OCI-LY7 (cell line): ENCODE measurements at regions not wholly inside any gene's neighbourhood (a gene's known extent, or its start where the extent isn't known, plus 50 kb on each side); places are given as distances from the start of the nearest gene placed in this dataset.

Source experiments
- BruUV-seq: library from RNA; stranded (reverse); fragments of 400-500 nt; replicated peaks from 2 replicates; lab custom pipeline; 2021; lab: Mats Ljungman, UMichigan
- CTCF ChIA-PET: fragments of 300-600 bp; sonication (Branson Sonifier 250); formaldehyde crosslinking; loops from one replicate; lab custom pipeline; 2022; ENCODE audit warnings: antibody characterized with exemption; ENCODE audit not compliant: unreplicated experiment; lab: Charles Lee
- POLR2A ChIA-PET: fragments of 300-600 bp; sonication (Branson Sonifier 250); formaldehyde crosslinking; loops from one replicate; lab custom pipeline; 2022; ENCODE audit warnings: antibody characterized with exemption; lab: Charles Lee
- DNase-seq: peaks from one replicate; pipeline ENCODE4 v3.0.0-alpha.2; 2015; ENCODE audit warnings: low spot score
- H2AFZ ChIP-seq: fragments of 200-600 bp; sonication (generic), shearing (Covaris generic); 2 replicates; pipeline ENCODE4 v1.6.1; 2014; ENCODE audit warnings: mild to moderate bottlenecking, antibody characterized with exemption, low read length, moderate library complexity
- H3K27ac ChIP-seq: fragments of 200-600 bp; sonication (generic); 2 replicates; pipeline ENCODE4 v1.5.1; 2014; ENCODE audit warnings: mixed run types, low read depth, mild to moderate bottlenecking, moderate library complexity, low read length, inconsistent platforms; ENCODE audit not compliant: poor library complexity, severe bottlenecking
- H3K36me3 ChIP-seq: fragments of 200-600 bp; sonication (generic); 2 replicates; pipeline ENCODE4 v1.6.1; 2014; ENCODE audit warnings: mild to moderate bottlenecking, antibody characterized with exemption, low read length, moderate library complexity, mixed read lengths; ENCODE audit not compliant: insufficient read depth
- H3K4me1 ChIP-seq: fragments of 200-600 bp; sonication (generic); 2 replicates; pipeline ENCODE4 v1.5.1; 2014; ENCODE audit warnings: mild to moderate bottlenecking, low read length; ENCODE audit not compliant: insufficient read depth, poor library complexity, severe bottlenecking
- H3K4me2 ChIP-seq: fragments of 200-600 bp; sonication (generic); 2 replicates; pipeline ENCODE4 v1.6.1; 2014; ENCODE audit warnings: mild to moderate bottlenecking, low read length
- H3K4me3 ChIP-seq: fragments of 200-600 bp; sonication (generic); 2 replicates; pipeline ENCODE4 v1.5.1; 2014; ENCODE audit warnings: mild to moderate bottlenecking, low read depth, low read length; ENCODE audit not compliant: poor library complexity, severe bottlenecking
- H3K79me2 ChIP-seq: fragments of 200-600 bp; sonication (generic); 2 replicates; pipeline ENCODE4 v1.6.1; 2016; ENCODE audit warnings: low read depth, mild to moderate bottlenecking, low read length, moderate library complexity, mixed read lengths; ENCODE audit not compliant: insufficient read depth
- H3K9me2 ChIP-seq: fragments of 200-600 bp; sonication (generic); 2 replicates; pipeline ENCODE4 v1.6.1; 2016; ENCODE audit warnings: mild to moderate bottlenecking, low read length, mixed read lengths; ENCODE audit not compliant: insufficient read depth
- H3K9me3 ChIP-seq: fragments of 200-600 bp; sonication (generic); 2 replicates; pipeline ENCODE4 v1.6.1; 2014; ENCODE audit warnings: mild to moderate bottlenecking, mixed run types, low read length, mixed read lengths
- H4K20me1 ChIP-seq: fragments of 200-600 bp; sonication (generic); 2 replicates; pipeline ENCODE4 v1.6.1; 2014; ENCODE audit warnings: mild to moderate bottlenecking, antibody characterized with exemption, low read length, moderate library complexity, mixed read lengths; ENCODE audit not compliant: insufficient read depth
- CTCF ChIP-seq: fragments of 200-600 bp; sonication (generic); conservative IDR thresholded peaks from 2 replicates; pipeline ENCODE4 v1.5.1; 2014; ENCODE audit warnings: mild to moderate bottlenecking, antibody characterized with exemption, low read length, moderate library complexity, mixed read lengths
- EZH2phosphoT487 ChIP-seq: fragments of 200-600 bp; sonication (generic); IDR thresholded peaks from 2 replicates; pipeline ENCODE4 v1.6.1; 2018; ENCODE audit warnings: low read depth, borderline replicate concordance, mild to moderate bottlenecking, mixed run types, antibody characterized with exemption, low read length, moderate library complexity, mixed read lengths
- intact Hi-C: fragments of 100-400 bp; cut with micrococcal nuclease; formaldehyde crosslinking; loops from one replicate; pipeline ENCODE4 v1.10.0; 2022; ENCODE audit not compliant: unreplicated experiment

GRCh38 chr15:35197754-35198153, 112.7 kb upstream of the NANOGP8 start:
- intact Hi-C loops = no loop called here
- CTCF ChIA-PET = interaction anchor here (0.6 kb wide), 1 partner anchor 1159 kb away, joined by 3 read pairs; the partner anchor contains the start of gene AVEN
- no TSS peak for BruUV-seq
- H3K9me3 ChIP-seq = no peaks in the 10 kb centered on the region
- H3K4me1 ChIP-seq = no peaks in the 10 kb centered on the region
- H3K79me2 ChIP-seq = no peaks in the 10 kb centered on the region
- no peak overlapping the region for H2AFZ ChIP-seq
- no peaks in the 10 kb centered on the region for H3K9me2 ChIP-seq
- POLR2A ChIA-PET = interaction anchor here (0.7 to 0.8 kb wide), 2 partner anchors 14 to 23 kb away, joined by 3 read pairs; no protein-coding TSS in a partner anchor
- H3K36me3 ChIP-seq = no peaks in the 10 kb centered on the region
- no peak overlapping the region for H3K27ac ChIP-seq
- TF ChIP-seq EZH2phosphoT487 (no peak), CTCF (no peak)
- DNase-seq = no peak
- H3K4me2 ChIP-seq = no peak overlapping the region
- H3K4me3 ChIP-seq = no peak overlapping the region
- no peaks in the 10 kb centered on the region for H4K20me1 ChIP-seq

- no peaks in the 10 kb centered on the region for H3K9me3 ChIP-seq
- H3K4me1 ChIP-seq = no peaks in the 10 kb centered on the region
- DNase-seq = no peak
- no TSS peak for BruUV-seq
- H3K4me3 ChIP-seq = no peak overlapping the region
- POLR2A ChIA-PET = interaction anchor here (0.7 kb wide), 1 partner anchor 14 kb away, joined by 3 read pairs; no protein-coding TSS in a partner anchor
- no peaks in the 10 kb centered on the region for H4K20me1 ChIP-seq
- intact Hi-C loops = no loop called here
- no peaks in the 10 kb centered on the region for H3K36me3 ChIP-seq
- no peak overlapping the region for H3K27ac ChIP-seq
- no peaks in the 10 kb centered on the region for H3K79me2 ChIP-seq
- H2AFZ ChIP-seq = no peak overlapping the region
- H3K9me2 ChIP-seq = no peaks in the 10 kb centered on the region
- CTCF ChIA-PET = no interaction called here
- no peak overlapping the region for H3K4me2 ChIP-seq
- no peak for TF ChIP-seq EZH2phosphoT487
- no peak for TF ChIP-seq CTCF
Measured at GRCh38 chr15:35197306-35197705, 112.2 kb upstream of the NANOGP8 start.

- no peak overlapping the region for H3K27ac ChIP-seq
- no peaks in the 10 kb centered on the region for H3K36me3 ChIP-seq
- POLR2A ChIA-PET = no interaction called here
- H3K4me1 ChIP-seq = no peaks in the 10 kb centered on the region
- no peaks in the 10 kb centered on the region for H3K9me2 ChIP-seq
- no peak overlapping the region for H3K4me3 ChIP-seq
- H3K4me2 ChIP-seq = no peak overlapping the region
- DNase-seq = no peak
- intact Hi-C loops = no loop called here
- CTCF ChIA-PET = no interaction called here
- H3K9me3 ChIP-seq = no peaks in the 10 kb centered on the region
- BruUV-seq = no TSS peak
- H4K20me1 ChIP-seq = no peaks in the 10 kb centered on the region
- TF ChIP-seq EZH2phosphoT487 (no peak), CTCF (no peak)
- H2AFZ ChIP-seq = no peak overlapping the region
- H3K79me2 ChIP-seq = no peaks in the 10 kb centered on the region
Measured at GRCh38 chr15:35196273-35196672, 111.2 kb upstream of the NANOGP8 start.
